HCT116 (cell line): ENCODE measurements at regions not wholly inside any gene's neighbourhood (a gene's known extent, or its start where the extent isn't known, plus 50 kb on each side); places are given as distances from the start of the nearest gene placed in this dataset.

ENCODE experiments used
- ATAC-seq: fragments of 200-7000 bp; cut with Tn5 transposase; 2 replicates; pipeline ENCODE4 v1.9.1; 2020; ENCODE audit warnings: mild to moderate bottlenecking, moderate library complexity
- BruUV-seq: library from RNA; stranded (reverse); fragments of 400-500 nt; replicated peaks from 2 replicates; lab custom pipeline; 2021; lab: Mats Ljungman, UMichigan
- CTCF ChIA-PET: fragments of 300-600 bp; sonication (Branson Sonifier 250); formaldehyde crosslinking; loops from one replicate; lab custom pipeline; 2021; ENCODE audit warnings: antibody characterized with exemption; lab: Charles Lee
- POLR2A ChIA-PET: fragments of 300-600, 350-600 bp; sonication (Branson Sonifier 250); formaldehyde crosslinking; loops from one replicate; lab custom pipeline; 2021; ENCODE audit warnings: antibody characterized with exemption; lab: Charles Lee
- RAD21 ChIA-PET, 2 experiments: fragments of 300-600 bp; sonication (Branson Sonifier 250); formaldehyde crosslinking; loops; one replicate each; lab custom pipeline; 2023; ENCODE audit warnings: low total read pairs in 2 of 2; ENCODE audit not compliant: uncharacterized antibody in 2 of 2, unreplicated experiment in 2 of 2, low non-redundant PET in 1 of 2; lab: Charles Lee
- DNase-seq: peaks from one replicate; pipeline ENCODE4 v3.0.0-alpha.2; 2010; ENCODE audit warnings: low read depth, low spot score
- H2AFZ ChIP-seq: fragments of 200-600 bp; shearing (Covaris generic), sonication (generic); 2 replicates; pipeline ENCODE4 v1.6.1; 2017; ENCODE audit warnings: low read depth, mixed run types, mixed read lengths, antibody characterized with exemption, low read length; ENCODE audit not compliant: poor library complexity, severe bottlenecking
- H3K27ac ChIP-seq: 2 replicates; pipeline ENCODE4 v1.5.1; 2012; ENCODE audit warnings: low read depth, low read length
- H3K27me3 ChIP-seq: fragments of 200-600 bp; sonication (generic); 2 replicates; pipeline ENCODE4 v1.6.1; 2016; ENCODE audit warnings: mixed run types, low read length, mixed read lengths; ENCODE audit not compliant: insufficient read depth
- H3K36me3 ChIP-seq, 2 experiments: fragments of 200-500 bp in 1 of 2; fragments of 200-600 bp in 1 of 2; sonication (Bioruptor generic) in 1 of 2; sonication (generic) in 1 of 2; 2 replicates each; pipeline versions ENCODE4 v1.5.1 to v1.6.1; 2014 to 2016; ENCODE audit warnings: low read length in 2 of 2, inconsistent platforms in 1 of 2, mixed read lengths in 1 of 2, mixed run types in 1 of 2; ENCODE audit not compliant: insufficient read depth in 2 of 2, control insufficient read depth in 1 of 2
- H3K4me1 ChIP-seq, 2 experiments: fragments of 200-600 bp in 1 of 2; sonication (generic) in 1 of 2; 2 replicates each; pipeline versions ENCODE4 v1.5.1 to v1.6.1; 2012 to 2017; ENCODE audit warnings: low read length in 2 of 2, inconsistent platforms in 1 of 2, mild to moderate bottlenecking in 1 of 2, mixed read lengths in 1 of 2, mixed run types in 1 of 2, moderate library complexity in 1 of 2; ENCODE audit not compliant: insufficient read depth in 2 of 2, control insufficient read depth in 1 of 2
- H3K4me2 ChIP-seq: fragments of 200-600 bp; sonication (generic); 2 replicates; pipeline ENCODE4 v1.6.1; 2017; ENCODE audit warnings: mixed run types, low read length, mixed read lengths
- H3K4me3 ChIP-seq, 2 experiments: fragments of 200-600 bp in 1 of 2; sonication (generic) in 1 of 2; replicated peaks in 1 of 2; 2 replicates each; pipeline ENCODE4 v1.5.1; 2011 to 2016; ENCODE audit warnings: low read length in 2 of 2, control low read depth in 1 of 2, low read depth in 1 of 2, mild to moderate bottlenecking in 1 of 2, mixed read lengths in 1 of 2, mixed run types in 1 of 2
- H3K79me2 ChIP-seq: fragments of 200-600 bp; sonication (generic); 2 replicates; pipeline ENCODE4 v1.6.1; 2017; ENCODE audit warnings: mild to moderate bottlenecking, mixed run types, low read length, moderate library complexity, mixed read lengths; ENCODE audit not compliant: insufficient read depth
- H3K9ac ChIP-seq: fragments of 200-600 bp; sonication (generic); 2 replicates; pipeline ENCODE4 v1.6.1; 2016; ENCODE audit warnings: low read length, mixed read lengths
- H3K9me2 ChIP-seq: fragments of 200-600 bp; sonication (generic), shearing (Covaris generic); 2 replicates; pipeline ENCODE4 v1.6.1; 2017; ENCODE audit warnings: mixed run types, mild to moderate bottlenecking, moderate library complexity; ENCODE audit not compliant: insufficient read depth
- H3K9me3 ChIP-seq, 2 experiments: fragments of 200-500 bp in 1 of 2; fragments of 200-600 bp in 1 of 2; sonication (Bioruptor generic) in 1 of 2; sonication (generic) in 1 of 2; 2 replicates each; pipeline ENCODE4 v1.6.1; 2014 to 2017; ENCODE audit warnings: low read length in 2 of 2, mixed read lengths in 2 of 2, inconsistent platforms in 1 of 2, low read depth in 1 of 2, mild to moderate bottlenecking in 1 of 2, mixed run types in 1 of 2, moderate library complexity in 1 of 2; ENCODE audit not compliant: control insufficient read depth in 1 of 2, insufficient read depth in 1 of 2
- H4K20me1 ChIP-seq: fragments of 200-600 bp; sonication (generic), shearing (Covaris generic); 2 replicates; pipeline ENCODE4 v1.6.1; 2017; ENCODE audit warnings: mixed run types, mild to moderate bottlenecking, moderate library complexity; ENCODE audit not compliant: insufficient read depth
- CEBPB ChIP-seq: IDR thresholded peaks from 2 replicates; pipeline ENCODE4 v1.6.1; 2012; ENCODE audit warnings: low read depth
- FOSL1 ChIP-seq: IDR thresholded peaks from 2 replicates; pipeline ENCODE4 v1.6.1; 2012; ENCODE audit warnings: low read depth
- POLR2A ChIP-seq: IDR thresholded peaks from 2 replicates; pipeline ENCODE4 v1.7.0; 2011; ENCODE audit warnings: borderline replicate concordance; ENCODE audit not compliant: insufficient read depth, insufficient read length; ENCODE audit errors: extremely low read depth
- POLR2AphosphoS5 ChIP-seq: IDR thresholded peaks from 2 replicates; pipeline ENCODE4 v1.6.1; 2011; ENCODE audit warnings: mild to moderate bottlenecking, low read depth, low read length, moderate library complexity
- SIN3A ChIP-seq: IDR thresholded peaks from 2 replicates; pipeline ENCODE4 v1.6.1; 2012; ENCODE audit warnings: low read depth
- SP1 ChIP-seq: IDR thresholded peaks from 2 replicates; pipeline ENCODE4 v1.6.1; 2012; ENCODE audit warnings: low read depth
- SRF ChIP-seq: IDR thresholded peaks from 2 replicates; pipeline ENCODE4 v1.6.1; 2012; ENCODE audit warnings: low read depth
- TCF7L2 ChIP-seq: IDR thresholded peaks from 2 replicates; pipeline ENCODE4 v1.7.0; 2011; ENCODE audit warnings: borderline replicate concordance, inconsistent platforms; ENCODE audit not compliant: insufficient read depth, insufficient read length; ENCODE audit errors: extremely low read depth
- YY1 ChIP-seq: IDR thresholded peaks from 2 replicates; pipeline ENCODE4 v1.6.1; 2011; ENCODE audit warnings: low read length, low read depth, moderate library complexity, mild to moderate bottlenecking; ENCODE audit not compliant: insufficient replicate concordance; ENCODE audit errors: extremely low read depth
- ZFX ChIP-seq: fragments of 450-650 bp; IDR thresholded peaks from 2 replicates; pipeline ENCODE4 v1.6.1; 2017
- ZNF274 ChIP-seq: fragments of 200-500 bp; sonication (Bioruptor generic); IDR thresholded peaks from 2 replicates; pipeline ENCODE4 v1.6.1; 2014; ENCODE audit warnings: mild to moderate bottlenecking, low read depth, low read length, inconsistent platforms
- intact Hi-C: fragments of 100-400 bp; cut with micrococcal nuclease; formaldehyde crosslinking; loops from 2 replicates; pipeline ENCODE4 v1.10.0; 2022
- TF ChIP-seq, protein P1 (sequence below), 3 experiments: fragments of 200-600 bp in 1 of 3; sonication (generic) in 1 of 3; IDR thresholded peaks in 2 of 3; conservative IDR thresholded peaks in 1 of 3; 2 replicates each; pipeline ENCODE4 v1.5.1; 2012 to 2017; ENCODE audit warnings: low read depth in 2 of 3, low read length in 2 of 3, antibody characterized with exemption in 1 of 3, borderline replicate concordance in 1 of 3, control low read depth in 1 of 3, mild to moderate bottlenecking in 1 of 3, mixed read lengths in 1 of 3, mixed run types in 1 of 3, moderate library complexity in 1 of 3; ENCODE audit not compliant: insufficient read depth in 1 of 3
- TF ChIP-seq, protein P2 (sequence below): IDR thresholded peaks from 2 replicates; pipeline ENCODE4 v1.6.1; 2011; ENCODE audit warnings: mild to moderate bottlenecking, low read length, moderate library complexity; ENCODE audit not compliant: insufficient replicate concordance; ENCODE audit errors: extremely low read depth
- TF ChIP-seq, protein P3 (sequence below): IDR thresholded peaks from 2 replicates; pipeline ENCODE4 v1.6.1; 2012

DNA sequence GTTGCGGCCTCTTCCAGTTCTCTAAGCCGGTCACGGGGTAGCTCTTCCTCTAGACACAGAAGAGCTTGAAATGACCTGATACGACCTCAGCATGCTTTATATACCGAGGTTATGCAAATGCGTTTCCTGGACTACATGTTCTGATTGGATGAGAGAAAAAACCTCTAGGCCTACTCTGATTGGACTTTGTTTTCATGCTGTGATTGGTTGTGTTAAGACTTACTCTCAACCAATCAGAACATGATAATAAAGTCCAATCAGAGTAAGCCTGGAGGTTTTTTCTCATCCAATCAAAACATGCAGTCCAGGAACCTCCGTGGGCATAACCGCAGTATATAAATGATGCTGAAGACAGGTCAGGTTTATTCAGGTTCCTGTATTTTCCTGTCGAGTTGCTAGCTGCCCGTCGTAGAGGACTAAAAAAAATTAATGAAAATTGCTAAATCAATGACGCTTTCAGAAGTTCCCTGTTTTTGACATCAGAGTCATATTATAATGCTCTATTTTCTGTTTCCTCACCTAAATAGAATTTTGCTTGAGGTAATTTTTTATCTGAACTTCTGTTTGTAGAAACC is 177.4 kb downstream of the POTEB3 start (continued):
- TF ChIP-seq ZNF274 = no peak
- no peak for TF ChIP-seq FOSL1
- no peak for TF ChIP-seq POLR2AphosphoS5

DNA sequence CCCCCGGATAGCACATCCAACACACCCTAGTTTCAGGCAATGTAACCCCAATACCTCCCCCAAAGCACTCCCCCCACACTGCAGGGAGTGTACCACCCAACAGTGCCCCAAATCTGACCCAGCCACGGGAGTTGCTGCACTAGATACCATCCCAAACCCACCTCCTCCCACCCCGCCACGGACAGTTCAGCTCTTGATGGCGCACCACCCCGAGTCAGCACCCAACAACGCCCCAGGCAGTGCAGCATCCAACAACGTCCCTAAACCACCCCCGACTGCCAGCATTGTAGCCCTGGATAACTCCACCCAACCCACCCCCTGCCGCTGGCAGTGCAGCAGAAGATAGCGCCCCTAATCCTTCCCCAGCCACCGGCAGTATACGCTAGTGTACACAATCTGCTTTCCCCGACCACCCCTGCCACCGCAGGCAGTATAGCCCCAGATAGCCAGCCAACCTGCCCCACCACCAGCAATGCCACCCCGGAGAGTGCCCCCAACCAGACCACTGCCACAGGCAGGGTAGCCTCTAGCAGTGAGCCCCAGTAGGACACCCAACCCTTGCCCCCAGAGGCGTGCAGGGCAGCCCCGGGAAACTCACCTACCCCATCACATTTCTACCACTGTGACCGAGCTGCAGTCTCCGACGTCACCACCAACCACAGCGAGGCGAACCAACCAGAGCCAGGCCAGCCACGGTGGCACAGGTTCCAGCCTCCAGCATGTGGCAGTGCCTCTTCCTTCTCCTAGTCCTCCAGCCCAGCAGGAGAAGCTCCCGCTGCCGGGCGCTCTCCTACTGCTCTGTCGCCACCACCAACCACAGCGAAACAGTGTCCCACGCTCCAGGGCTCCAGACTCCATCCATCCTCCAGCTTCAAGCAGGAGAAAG is 178.1 kb downstream of the POTEB3 start:
- RAD21 ChIA-PET = no interaction called here

More for the DNA sequence above, 178.1 kb downstream of the POTEB3 start:
- Histone ChIP-seq H4K20me1 (no peaks in the 10 kb centered on the region), H3K36me3 (no peaks in the 10 kb centered on the region), H3K9ac (no peak overlapping the region), H3K79me2 (no peaks in the 10 kb centered on the region), H3K9me2 (no peaks in the 10 kb centered on the region), H3K4me3 (no peak overlapping the region), H3K9me3 (peaks cover 13 to 24% of the 10 kb centered on the region in 2 experiments; a peak in 3 of 4 replicates), H3K27ac (no peak overlapping the region), H2AFZ (no peak overlapping the region), H3K27me3 (peaks cover 8% of the 10 kb centered on the region; the same call in 1 of the 2 replicates), H3K4me2 (no peak overlapping the region), H3K4me1 (no peaks in the 10 kb centered on the region)
- BruUV-seq = no TSS peak
- intact Hi-C loops = no loop called here
- TF ChIP-seq, protein P1, sequence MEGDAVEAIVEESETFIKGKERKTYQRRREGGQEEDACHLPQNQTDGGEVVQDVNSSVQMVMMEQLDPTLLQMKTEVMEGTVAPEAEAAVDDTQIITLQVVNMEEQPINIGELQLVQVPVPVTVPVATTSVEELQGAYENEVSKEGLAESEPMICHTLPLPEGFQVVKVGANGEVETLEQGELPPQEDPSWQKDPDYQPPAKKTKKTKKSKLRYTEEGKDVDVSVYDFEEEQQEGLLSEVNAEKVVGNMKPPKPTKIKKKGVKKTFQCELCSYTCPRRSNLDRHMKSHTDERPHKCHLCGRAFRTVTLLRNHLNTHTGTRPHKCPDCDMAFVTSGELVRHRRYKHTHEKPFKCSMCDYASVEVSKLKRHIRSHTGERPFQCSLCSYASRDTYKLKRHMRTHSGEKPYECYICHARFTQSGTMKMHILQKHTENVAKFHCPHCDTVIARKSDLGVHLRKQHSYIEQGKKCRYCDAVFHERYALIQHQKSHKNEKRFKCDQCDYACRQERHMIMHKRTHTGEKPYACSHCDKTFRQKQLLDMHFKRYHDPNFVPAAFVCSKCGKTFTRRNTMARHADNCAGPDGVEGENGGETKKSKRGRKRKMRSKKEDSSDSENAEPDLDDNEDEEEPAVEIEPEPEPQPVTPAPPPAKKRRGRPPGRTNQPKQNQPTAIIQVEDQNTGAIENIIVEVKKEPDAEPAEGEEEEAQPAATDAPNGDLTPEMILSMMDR (IDR thresholded peaks at IDR 0.05 in 2 of 3, conservative IDR thresholded peaks at IDR 0.05 in 1 of 3; ENCODE audit: borderline replicate concordance in 1 of 3, insufficient read depth in 1 of 3, low read depth in 2 of 3, low read length in 2 of 3) = no peak
- TF ChIP-seq, protein P2, sequence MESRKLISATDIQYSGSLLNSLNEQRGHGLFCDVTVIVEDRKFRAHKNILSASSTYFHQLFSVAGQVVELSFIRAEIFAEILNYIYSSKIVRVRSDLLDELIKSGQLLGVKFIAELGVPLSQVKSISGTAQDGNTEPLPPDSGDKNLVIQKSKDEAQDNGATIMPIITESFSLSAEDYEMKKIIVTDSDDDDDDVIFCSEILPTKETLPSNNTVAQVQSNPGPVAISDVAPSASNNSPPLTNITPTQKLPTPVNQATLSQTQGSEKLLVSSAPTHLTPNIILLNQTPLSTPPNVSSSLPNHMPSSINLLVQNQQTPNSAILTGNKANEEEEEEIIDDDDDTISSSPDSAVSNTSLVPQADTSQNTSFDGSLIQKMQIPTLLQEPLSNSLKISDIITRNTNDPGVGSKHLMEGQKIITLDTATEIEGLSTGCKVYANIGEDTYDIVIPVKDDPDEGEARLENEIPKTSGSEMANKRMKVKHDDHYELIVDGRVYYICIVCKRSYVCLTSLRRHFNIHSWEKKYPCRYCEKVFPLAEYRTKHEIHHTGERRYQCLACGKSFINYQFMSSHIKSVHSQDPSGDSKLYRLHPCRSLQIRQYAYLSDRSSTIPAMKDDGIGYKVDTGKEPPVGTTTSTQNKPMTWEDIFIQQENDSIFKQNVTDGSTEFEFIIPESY = no peak
- TF ChIP-seq POLR2AphosphoS5 (no peak), ZNF274 (no peak), POLR2A (no peak), CEBPB (no peak), SRF (no peak), FOSL1 (no peak), SIN3A (no peak), YY1 (no peak), ZFX (no peak), SP1 (no peak), TCF7L2 (no peak)
- TF ChIP-seq, protein P3, sequence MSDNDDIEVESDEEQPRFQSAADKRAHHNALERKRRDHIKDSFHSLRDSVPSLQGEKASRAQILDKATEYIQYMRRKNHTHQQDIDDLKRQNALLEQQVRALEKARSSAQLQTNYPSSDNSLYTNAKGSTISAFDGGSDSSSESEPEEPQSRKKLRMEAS = no peak
- DNase-seq (no peak), ATAC-seq (no peak)
- POLR2A ChIA-PET = no interaction called here
- CTCF ChIA-PET = no interaction called here
